ENCODE measurements at regions not wholly inside any gene's neighbourhood (a gene's known extent, or its start where the extent isn't known, plus 50 kb on each side); places are given as distances from the start of the nearest gene placed in this dataset.

- TF ChIP-seq POLR2A (IDR thresholded peaks at IDR 0.05; ENCODE audit: low read length) (no peak), GATA1 (IDR thresholded peaks at IDR 0.05; ENCODE audit: low read depth, low read length) (no peak)
Observed at GRCh38 chr18:51575171-51575570, 377.7 kb upstream of the MEX3C start.
